SW 1271 (cell line): ENCODE measurements at regions not wholly inside any gene's neighbourhood (a gene's known extent, or its start where the extent isn't known, plus 50 kb on each side); places are given as distances from the start of the nearest gene placed in this dataset.
"Not testable (repeated sequence)": the region's sequence is repeated elsewhere in the genome, so short reads cannot be mapped to it uniquely, and the experiment has no call there.

ENCODE experiments used
- DNase-seq, 2 experiments: peaks; one replicate each; lab custom pipeline; 2025; lab: John Stamatoyannopoulos, UW

- not testable (repeated sequence) for DNase-seq
These were observed 101.0 kb downstream of the SMC2 start for GRCh38 chr9:104195142-104195541.

- DNase-seq = no peak
These were observed 106.4 kb downstream of the SMC2 start for GRCh38 chr9:104200456-104200994.

DNA sequence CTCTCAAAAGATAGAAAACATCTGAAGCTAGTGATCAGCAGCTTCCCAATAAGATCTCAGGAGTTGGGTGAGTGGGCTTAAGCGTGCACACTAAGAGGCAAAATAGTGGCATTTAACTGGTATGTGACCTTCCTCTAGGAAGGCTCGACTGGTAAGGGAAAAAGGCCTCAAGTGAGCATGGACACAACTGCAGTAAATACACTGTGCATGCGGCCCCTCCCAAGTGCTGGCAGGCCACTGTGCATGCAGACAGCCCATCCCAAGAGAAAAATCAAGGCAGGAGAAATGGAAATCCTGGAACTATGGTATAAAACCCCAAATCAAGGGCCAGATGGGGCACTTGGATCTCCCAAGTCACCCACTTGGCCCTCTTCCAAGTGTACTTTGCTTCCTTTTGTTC lies 112.7 kb downstream of the SMC2 start:
- DNase-seq = no peak

DNA sequence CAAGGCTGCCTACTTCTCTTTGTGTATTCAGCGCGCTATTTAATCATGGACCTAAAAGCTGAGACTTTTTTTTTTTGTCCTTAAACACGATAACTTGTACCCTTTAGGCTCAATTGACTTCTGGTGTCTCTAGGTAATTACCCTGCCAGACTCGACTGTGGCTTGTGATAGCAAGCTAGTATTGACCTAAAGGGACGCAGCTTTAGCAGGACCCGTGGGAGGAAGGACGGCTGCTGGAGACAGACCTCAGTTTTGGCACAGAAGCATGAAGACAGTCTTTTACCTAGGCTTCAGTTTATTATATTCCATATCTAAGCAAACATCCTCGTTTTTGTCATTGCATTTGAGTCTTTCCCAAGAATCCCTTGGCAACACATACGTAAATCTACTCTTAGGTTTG lies 115.3 kb downstream of the SMC2 start:
- no peak for DNase-seq

- DNase-seq = no peak
These were observed 133.0 kb downstream of the SMC2 start for GRCh38 chr9:104227108-104227507.

DNA sequence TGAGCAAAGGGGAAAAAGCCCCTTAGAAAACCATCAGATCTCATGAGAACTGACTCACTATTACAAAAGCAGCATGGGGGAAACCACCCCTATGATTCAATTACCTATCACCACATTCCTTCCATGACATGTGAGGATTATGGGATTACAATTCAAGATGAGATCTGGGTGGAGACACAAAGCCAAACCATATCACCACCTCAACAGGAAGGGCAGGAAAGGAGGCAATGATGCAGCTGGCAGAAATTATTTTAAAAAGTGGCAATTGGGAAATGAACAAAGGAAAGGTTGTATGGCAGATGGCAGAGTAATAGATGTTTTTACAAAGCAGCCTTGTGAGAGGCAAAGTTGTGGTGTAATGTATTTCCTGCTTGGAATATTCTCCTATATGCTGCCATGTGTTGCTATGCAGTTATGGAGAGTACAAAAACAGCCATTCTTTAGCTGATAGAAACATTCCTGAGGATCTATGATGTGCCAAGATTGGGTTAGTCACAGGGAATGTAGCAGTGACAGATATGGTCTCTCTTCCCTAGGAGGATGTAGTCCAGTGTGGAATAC lies 138.8 kb downstream of the SMC2 start:
- peak; percentile 50 to 52 for DNase-seq

GRCh38 chr9:104233366-104233765 lies 139.3 kb downstream of the SMC2 start:
- DNase-seq = no peak

DNA sequence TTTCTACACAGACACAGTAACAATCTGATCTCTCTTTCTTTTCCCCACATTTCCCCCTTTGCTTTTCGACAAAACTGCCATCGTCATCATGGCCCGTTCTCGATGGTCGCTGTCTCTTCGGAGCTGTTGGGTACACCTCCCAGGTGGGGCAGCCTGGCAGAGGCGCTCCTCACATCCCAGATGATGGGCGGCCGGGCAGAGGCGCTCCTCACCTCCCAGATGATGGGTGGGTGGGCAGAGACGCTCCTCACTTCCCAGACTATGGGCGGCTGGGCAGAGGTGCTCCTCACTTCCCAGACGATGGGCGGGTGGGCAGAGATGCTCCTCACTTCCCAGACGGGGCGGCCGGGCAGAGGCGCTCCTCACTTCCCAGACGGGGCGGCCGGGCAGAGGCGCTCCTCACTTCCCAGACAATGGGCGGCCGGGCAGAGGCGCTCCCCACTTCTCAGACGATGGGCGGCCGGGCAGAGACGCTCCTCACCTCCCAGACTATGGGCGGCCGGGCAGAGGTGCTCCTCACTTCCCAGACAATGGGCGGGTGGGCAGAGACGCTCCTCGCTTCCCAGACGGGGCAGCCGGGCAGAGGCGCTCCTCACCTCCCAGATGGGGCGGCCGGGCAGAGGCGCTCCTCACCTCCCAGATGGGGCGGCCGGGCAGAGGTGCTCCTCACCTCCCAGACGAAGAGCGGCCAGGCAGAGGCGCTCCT lies 140.7 kb downstream of the SMC2 start:
- DNase-seq = not testable (repeated sequence)

GRCh38 chr9:104235347-104236120 lies 141.4 kb downstream of the SMC2 start:
- DNase-seq = not testable (repeated sequence)

DNA sequence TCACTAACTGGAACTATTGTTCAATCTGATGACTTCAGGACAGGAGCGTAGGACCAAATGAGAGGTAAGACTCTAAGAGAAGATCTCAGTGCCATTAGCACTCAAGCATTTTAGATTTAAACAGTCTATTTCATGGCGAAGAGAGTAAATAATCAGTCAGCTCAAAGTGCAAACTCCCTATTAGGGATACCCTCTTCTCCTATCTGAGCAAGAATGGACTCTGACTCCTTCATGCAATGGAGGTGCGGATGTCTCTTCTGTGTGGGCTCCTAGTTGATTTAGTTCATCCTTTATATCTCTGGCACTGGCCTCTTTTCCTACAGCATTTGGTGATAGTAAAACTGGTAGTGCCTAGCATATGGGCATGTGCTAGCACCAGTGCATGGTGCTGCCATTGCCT lies 144.6 kb downstream of the SMC2 start:
- DNase-seq = no peak

DNA sequence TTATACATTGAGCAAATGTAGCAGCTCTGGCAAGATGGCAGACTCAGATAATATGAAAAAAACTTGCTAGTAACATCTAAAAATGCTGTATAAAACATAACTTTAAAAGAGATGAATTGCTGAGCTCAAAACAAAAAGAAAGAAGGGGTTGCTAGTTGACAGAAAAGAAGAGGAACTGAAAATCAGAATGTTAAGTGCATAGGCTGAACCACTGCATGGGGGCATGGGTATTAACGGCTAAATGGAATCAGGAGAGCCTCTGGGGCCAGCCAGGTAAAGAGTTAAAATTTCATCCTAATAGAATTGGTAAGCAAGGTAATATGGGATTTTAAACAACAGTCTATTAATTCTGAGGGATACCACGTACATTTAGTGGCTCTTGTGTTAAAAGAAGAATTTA lies 146.8 kb downstream of the SMC2 start:
- no peak for DNase-seq

GRCh38 chr9:104245925-104246324 lies 151.8 kb downstream of the SMC2 start:
- DNase-seq = no peak

- no peak for DNase-seq
These were observed 153.9 kb downstream of the SMC2 start for GRCh38 chr9:104247899-104248460.

GRCh38 chr9:104256031-104256695 lies 162.1 kb downstream of the SMC2 start:
- no peak for DNase-seq

DNA sequence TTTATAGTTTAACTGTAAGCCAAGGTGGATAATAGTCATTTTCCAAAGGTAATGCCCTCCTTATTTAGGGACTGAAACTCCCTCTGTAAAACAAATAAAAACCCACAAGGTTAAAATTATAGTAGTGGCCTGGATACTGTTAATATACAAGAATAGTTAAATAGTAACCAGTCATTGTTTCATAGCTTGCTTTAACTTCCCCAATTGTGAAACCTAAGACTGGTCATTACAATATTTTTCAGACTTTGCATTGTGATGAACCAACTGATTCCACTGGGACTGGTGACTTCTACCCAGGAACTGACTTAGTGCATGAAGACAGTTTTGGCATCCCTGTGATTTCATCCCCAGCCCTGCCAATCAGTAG lies 162.6 kb downstream of the SMC2 start:
- DNase-seq = no peak

GRCh38 chr9:104258296-104259011 lies 164.3 kb downstream of the SMC2 start:
- no peak for DNase-seq

- no peak for DNase-seq
These were observed 165.9 kb downstream of the SMC2 start for GRCh38 chr9:104260004-104260403.

- DNase-seq = no peak
These were observed 169.8 kb downstream of the SMC2 start for GRCh38 chr9:104263942-104264341.

DNA sequence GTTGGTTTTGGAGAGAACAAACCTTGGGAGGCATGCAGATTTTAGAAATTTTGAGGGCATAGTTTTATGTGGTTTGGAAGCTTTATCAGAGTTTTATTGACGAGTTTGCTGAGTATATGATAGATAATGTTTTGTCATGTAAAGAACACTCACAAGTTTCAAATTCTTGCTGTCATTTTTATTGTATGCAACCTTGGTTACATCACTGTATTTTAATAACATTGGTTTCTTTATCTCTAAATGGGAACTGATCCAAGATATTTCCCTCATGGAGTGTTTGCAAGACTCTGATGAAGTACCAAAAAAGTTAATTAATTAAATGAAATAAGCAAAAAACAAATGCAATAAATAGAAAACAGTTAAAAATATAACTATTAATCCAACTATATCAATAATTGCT lies 170.3 kb downstream of the SMC2 start:
- DNase-seq = no peak

DNA sequence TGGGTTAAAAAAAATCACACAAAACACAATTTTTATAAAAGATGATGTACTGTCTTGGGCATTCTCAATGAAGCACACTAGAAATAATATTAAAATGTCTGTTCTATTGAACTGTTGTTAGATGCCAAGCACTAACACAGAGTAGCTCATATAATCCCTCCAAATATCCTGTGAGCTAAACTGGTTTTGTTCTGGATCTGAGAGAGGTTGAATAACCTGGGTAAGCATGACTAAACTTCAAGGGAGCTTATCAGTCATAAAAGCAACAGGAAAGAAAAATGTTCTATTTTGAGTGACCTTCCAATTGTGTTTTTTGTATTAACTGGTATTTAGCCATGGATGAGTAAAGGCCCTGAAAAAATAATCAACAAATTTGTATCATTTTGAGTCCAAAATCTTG lies 175.3 kb downstream of the SMC2 start:
- no peak for DNase-seq
